HT1080 (cell line): ENCODE measurements at regions not wholly inside any gene's neighbourhood (a gene's known extent, or its start where the extent isn't known, plus 50 kb on each side); places are given as distances from the start of the nearest gene placed in this dataset.

ENCODE experiments used
- DNase-seq: peaks from one replicate; pipeline ENCODE4 v3.0.0-alpha.2; 2015; ENCODE audit warnings: low read depth

- no peak for DNase-seq
Measured at GRCh38 chr10:20726381-20726780, 170.7 kb downstream of the NEBL start.

DNA sequence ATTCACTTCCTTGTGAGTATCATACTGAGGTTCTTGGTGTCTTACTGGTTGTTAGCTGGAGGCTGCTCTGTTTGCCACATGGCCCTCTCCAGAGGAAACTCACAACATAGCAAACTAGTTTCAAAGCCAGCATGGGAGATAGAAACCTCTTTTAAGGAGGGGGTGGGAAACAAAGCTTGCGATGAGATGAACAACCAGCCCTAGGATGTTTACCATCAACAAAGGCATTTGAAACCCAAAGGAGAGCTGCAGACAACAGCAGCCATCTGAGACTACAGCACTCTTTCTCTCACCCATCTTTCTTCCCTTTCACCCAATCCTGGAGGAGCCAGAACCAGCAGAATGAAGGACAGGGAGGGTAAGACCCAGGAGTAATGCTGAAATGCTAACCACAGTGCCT lies 182.1 kb downstream of the NEBL start:
- no peak for DNase-seq

- DNase-seq, result no peak
Measured at GRCh38 chr10:20714518-20714917, 182.6 kb downstream of the NEBL start.

DNA sequence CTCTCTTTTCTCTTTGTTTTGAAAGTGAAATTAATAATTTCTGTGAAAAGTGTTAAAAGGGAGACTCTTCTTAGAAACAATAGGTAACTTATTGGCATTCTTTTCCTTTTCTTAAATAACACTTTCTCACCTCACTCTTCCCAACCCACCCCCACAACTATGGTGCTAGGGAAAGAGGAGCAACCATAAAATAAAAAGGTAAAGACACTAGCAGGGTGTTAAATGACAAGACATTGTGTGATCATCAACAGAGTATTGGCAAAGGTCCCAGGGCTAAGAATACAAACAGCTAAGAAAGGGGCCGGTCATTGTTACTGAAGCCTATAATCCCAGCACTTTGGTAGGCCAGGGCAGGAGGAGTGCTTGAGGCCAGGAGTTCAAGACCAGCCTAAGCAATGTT lies 183.7 kb downstream of the NEBL start:
- no peak for DNase-seq

GRCh38 chr10:20712774-20713173 lies 184.3 kb downstream of the NEBL start:
- DNase-seq, result no peak

- no peak for DNase-seq
Measured at GRCh38 chr10:20709708-20710107, 187.4 kb downstream of the NEBL start.

GRCh38 chr10:20708305-20708704 lies 188.8 kb downstream of the NEBL start:
- no peak for DNase-seq

GRCh38 chr10:20707251-20707650 lies 189.9 kb downstream of the NEBL start:
- peak; percentile 11 for DNase-seq

GRCh38 chr10:20698837-20699236 lies 198.3 kb downstream of the NEBL start:
- DNase-seq, result no peak

GRCh38 chr10:20694296-20694695 lies 202.8 kb downstream of the NEBL start:
- no peak for DNase-seq

- DNase-seq, result no peak
Measured at GRCh38 chr10:20688797-20689544, 208.1 kb downstream of the NEBL start.

DNA sequence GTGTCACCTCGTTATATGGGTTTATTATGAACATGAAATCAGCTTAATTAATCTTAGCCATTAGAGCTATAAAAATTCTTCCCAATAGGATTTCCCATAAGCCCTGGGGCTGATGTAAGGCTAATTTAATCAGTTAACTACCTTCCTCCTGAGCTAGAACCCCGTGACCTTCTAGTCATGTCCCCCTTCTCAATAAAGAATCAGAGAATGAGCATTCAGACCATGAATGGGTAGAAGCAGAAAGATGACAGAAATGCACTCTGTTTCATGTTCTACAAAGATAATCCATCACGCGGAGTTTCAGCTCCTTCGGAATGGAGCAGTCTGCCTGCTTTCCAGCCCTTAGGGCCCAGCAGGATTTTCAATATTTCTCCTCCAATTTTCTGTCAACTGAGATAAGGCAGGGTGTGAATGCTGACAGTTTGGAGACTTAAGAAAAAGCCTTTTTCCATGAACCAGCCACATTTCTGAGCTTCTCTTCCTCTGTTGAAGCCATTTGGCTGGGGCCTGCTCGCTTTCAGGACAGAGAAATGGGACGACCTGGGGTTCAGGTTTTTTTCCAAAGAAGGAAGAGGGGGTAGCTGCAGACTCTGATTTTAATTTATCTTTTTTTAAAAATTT lies 211.0 kb downstream of the NEBL start:
- no peak for DNase-seq

GRCh38 chr10:20685462-20685861 lies 211.6 kb downstream of the NEBL start:
- DNase-seq, result no peak

- DNase-seq, result no peak
Measured at GRCh38 chr10:20683345-20683744, 213.8 kb downstream of the NEBL start.

- DNase-seq, result no peak
Measured at GRCh38 chr10:20682782-20683181, 214.3 kb downstream of the NEBL start.

DNA sequence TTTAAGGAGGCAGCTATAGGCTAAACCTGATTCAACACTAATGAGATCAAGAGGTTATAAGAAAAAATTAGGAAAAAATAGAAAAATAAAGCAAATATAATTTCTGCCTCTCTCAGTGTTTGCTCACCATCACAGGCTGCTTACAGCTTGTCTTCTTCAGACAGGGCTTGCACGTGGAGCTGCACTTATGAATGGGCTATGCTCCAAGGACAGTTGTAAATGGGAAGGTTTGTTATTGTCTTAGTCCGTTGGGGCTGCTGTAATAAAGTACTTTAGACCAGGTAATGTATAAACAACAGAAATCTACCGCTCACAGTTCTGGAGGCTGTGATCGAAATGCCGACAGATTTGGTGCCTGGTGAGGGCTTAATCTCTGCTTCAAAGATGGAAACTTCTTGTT lies 219.8 kb downstream of the NEBL start:
- no peak for DNase-seq

GRCh38 chr10:20674926-20675325 lies 222.2 kb downstream of the NEBL start:
- DNase-seq, result no peak

- DNase-seq, result no peak
Measured at GRCh38 chr10:20673175-20673574, 223.9 kb downstream of the NEBL start.

DNA sequence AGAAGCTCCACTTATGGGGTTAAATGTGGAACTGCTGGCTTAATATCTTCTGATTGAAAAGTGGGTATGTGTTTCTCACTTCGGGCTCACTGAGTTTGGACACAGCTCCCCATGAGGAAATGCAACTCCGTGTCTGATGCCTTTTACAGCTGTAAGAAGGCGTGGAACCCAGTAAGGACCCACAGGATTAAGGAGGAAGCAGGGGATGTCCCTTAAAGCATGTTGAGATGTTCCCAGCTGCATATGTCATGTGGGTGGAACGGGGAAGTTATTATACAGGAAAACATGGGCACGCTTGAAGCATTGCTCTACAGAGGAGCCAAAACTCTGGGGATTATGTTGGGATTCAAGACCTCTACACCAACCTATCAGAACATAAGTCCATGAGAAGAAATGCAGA lies 224.4 kb downstream of the NEBL start:
- DNase-seq, result no peak

DNA sequence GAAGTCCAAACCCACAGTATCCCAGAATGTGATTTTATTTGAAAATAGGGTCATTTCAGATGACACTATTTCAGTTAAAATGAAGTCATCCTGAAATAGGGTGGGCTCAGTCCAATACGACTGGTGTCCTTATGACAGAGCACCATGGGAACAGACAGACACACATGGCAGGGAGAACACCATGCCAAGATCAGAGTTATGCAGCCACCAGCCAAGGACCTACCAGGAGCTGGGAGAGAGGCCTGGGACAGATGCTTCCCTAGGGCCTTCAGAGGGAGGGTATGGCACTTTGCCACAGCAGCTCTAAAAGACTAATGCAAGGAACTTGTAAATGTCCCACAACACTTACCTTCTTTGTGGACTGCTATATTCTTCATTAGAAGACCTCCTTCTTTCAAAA lies 226.5 kb downstream of the NEBL start:
- DNase-seq, result no peak

GRCh38 chr10:20668985-20669384 lies 228.1 kb downstream of the NEBL start:
- no peak for DNase-seq

- no peak for DNase-seq
Measured at GRCh38 chr10:20662742-20663141, 234.4 kb downstream of the NEBL start.

DNA sequence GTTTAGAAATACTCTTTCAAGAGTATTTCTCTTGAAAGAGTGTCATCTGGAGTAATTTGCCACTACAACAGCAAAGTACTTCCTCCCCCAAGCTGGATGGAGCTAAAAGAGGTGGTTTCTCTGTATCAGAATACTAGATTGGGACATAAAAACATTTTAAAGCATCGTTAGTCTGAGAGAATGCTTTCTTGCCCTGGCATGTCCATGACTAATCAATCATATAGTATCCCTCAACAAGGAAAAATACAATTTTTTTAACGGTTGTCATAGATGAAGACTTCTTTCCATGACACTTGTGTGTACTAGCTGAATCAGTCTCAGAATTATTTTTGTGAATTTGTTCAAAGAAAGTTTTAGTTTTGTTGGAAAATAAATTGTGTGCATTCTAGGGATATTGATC lies 237.9 kb downstream of the NEBL start:
- DNase-seq, result no peak
